22Rv1 (cell line): ENCODE measurements at regions not wholly inside any gene's neighbourhood (a gene's known extent, or its start where the extent isn't known, plus 50 kb on each side); places are given as distances from the start of the nearest gene placed in this dataset.

ENCODE experiments used
- ZFX ChIP-seq: fragments of 450-650 bp; IDR thresholded peaks from 2 replicates; pipeline ENCODE4 v1.6.1; 2017; ENCODE audit warnings: antibody characterized with exemption, borderline replicate concordance
- TF ChIP-seq, protein P1 (sequence below): fragments of 450-650 bp; IDR thresholded peaks from 2 replicates; pipeline ENCODE4 v1.5.1; 2017; ENCODE audit warnings: mild to moderate bottlenecking

DNA sequence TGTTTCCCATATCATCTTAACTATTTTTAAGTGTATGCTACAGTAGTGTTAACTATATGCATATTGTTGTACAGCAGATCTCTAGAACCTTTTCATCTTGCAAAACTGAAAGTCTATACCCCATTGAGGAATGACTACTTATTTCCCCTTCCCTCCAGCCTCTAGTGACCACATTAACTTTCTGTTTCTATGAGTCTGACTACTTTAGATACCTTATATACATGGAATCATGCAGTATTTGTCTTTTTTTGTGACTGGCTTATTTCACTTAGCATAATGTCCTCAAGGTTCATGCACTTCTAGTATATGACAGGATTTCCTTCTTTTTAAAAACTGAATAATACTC lies 96.5 kb upstream of the BTG3 start:
- TF ChIP-seq, protein P1, sequence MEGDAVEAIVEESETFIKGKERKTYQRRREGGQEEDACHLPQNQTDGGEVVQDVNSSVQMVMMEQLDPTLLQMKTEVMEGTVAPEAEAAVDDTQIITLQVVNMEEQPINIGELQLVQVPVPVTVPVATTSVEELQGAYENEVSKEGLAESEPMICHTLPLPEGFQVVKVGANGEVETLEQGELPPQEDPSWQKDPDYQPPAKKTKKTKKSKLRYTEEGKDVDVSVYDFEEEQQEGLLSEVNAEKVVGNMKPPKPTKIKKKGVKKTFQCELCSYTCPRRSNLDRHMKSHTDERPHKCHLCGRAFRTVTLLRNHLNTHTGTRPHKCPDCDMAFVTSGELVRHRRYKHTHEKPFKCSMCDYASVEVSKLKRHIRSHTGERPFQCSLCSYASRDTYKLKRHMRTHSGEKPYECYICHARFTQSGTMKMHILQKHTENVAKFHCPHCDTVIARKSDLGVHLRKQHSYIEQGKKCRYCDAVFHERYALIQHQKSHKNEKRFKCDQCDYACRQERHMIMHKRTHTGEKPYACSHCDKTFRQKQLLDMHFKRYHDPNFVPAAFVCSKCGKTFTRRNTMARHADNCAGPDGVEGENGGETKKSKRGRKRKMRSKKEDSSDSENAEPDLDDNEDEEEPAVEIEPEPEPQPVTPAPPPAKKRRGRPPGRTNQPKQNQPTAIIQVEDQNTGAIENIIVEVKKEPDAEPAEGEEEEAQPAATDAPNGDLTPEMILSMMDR, result no peak
- TF ChIP-seq ZFX, result no peak
